ENCODE measurements at regions not wholly inside any gene's neighbourhood (a gene's known extent, or its start where the extent isn't known, plus 50 kb on each side); places are given as distances from the start of the nearest gene placed in this dataset.
"Not testable (repeated sequence)": the region's sequence is repeated elsewhere in the genome, so short reads cannot be mapped to it uniquely, and the experiment has no call there.

- TF ChIP-seq, protein P1, sequence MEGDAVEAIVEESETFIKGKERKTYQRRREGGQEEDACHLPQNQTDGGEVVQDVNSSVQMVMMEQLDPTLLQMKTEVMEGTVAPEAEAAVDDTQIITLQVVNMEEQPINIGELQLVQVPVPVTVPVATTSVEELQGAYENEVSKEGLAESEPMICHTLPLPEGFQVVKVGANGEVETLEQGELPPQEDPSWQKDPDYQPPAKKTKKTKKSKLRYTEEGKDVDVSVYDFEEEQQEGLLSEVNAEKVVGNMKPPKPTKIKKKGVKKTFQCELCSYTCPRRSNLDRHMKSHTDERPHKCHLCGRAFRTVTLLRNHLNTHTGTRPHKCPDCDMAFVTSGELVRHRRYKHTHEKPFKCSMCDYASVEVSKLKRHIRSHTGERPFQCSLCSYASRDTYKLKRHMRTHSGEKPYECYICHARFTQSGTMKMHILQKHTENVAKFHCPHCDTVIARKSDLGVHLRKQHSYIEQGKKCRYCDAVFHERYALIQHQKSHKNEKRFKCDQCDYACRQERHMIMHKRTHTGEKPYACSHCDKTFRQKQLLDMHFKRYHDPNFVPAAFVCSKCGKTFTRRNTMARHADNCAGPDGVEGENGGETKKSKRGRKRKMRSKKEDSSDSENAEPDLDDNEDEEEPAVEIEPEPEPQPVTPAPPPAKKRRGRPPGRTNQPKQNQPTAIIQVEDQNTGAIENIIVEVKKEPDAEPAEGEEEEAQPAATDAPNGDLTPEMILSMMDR (IDR thresholded peaks at IDR 0.05; ENCODE audit: insufficient read depth, missing control alignments): no peak
- FAIRE-seq: no peak
- no peak for DNase-seq (ENCODE audit: insufficient read length, low spot score)
These were observed 495.6 kb upstream of the ZFP42 start for GRCh38 chr4:187499956-187500355.

DNA sequence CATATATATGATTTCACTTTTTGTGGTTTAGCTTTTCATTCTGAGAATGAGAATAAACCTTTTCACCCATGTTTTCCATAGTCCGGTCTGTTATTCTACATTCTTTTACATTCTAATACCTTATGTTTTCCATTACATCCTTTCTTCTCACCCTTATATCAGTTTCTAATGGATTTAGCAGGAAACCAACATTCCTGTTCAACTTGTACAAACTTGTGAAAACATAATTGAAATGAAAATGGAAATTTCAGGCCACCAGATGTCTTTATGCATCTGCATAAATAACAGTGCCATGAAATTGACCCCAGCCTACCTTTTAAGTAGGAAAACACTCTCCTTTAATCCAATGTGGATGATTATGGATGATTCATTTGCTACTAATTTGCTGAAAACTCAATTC, 494.8 kb upstream of the ZFP42 start:
- DNase-seq (ENCODE audit: insufficient read length, low spot score) (no peak), FAIRE-seq (no peak)
- TF ChIP-seq, protein P1 (IDR thresholded peaks at IDR 0.05; ENCODE audit: insufficient read depth, missing control alignments): no peak

- no peak for DNase-seq (ENCODE audit: insufficient read length, low spot score)
- TF ChIP-seq, protein P1 (IDR thresholded peaks at IDR 0.05; ENCODE audit: insufficient read depth, missing control alignments): no peak
- no peak for FAIRE-seq
These were observed 493.8 kb upstream of the ZFP42 start for GRCh38 chr4:187501731-187502130.

DNA sequence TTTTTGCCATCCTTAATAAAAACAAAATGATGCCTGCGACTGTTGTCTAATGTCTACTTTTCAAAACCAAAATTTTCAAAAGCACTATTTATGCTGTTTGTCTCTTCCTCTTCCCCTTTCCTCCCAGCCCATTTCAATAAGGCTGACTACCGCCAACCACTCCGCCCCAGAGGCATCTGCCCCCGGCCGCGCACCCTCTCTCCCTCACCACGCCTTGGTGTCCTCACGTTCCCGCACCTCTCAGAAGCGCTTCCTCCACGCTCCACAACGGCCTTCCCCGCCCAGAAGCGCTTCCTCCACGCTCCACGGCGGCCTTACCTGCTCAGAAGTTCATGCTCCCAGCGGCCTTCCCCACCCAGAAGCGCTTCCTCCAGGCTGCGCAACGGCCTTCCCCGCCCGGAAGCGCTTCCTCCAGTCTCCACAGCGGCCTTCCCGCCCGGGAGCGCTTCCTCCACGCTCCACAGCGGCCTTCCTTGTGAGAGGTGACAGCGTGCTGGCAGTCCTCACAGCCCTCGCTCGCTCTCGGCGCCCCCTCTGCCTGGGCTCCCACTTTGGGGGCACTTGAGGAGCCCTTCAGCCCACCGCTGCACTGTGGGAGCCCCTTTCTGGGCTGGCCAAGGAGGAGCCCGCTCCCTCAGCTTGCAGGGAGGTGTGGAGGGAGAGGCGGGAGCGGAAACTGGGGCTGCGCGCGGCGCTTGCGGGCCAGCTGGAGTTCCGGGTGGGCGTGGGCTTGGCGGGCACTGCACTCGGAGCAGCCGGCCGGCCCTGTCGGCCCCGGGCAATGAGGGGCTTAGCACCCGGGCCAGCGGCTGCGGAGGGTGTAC, 490.4 kb upstream of the ZFP42 start:
- TF ChIP-seq, protein P1 (IDR thresholded peaks at IDR 0.05; ENCODE audit: insufficient read depth, missing control alignments): no peak
- no peak for FAIRE-seq
- no peak for DNase-seq (ENCODE audit: insufficient read length, low spot score)

DNA sequence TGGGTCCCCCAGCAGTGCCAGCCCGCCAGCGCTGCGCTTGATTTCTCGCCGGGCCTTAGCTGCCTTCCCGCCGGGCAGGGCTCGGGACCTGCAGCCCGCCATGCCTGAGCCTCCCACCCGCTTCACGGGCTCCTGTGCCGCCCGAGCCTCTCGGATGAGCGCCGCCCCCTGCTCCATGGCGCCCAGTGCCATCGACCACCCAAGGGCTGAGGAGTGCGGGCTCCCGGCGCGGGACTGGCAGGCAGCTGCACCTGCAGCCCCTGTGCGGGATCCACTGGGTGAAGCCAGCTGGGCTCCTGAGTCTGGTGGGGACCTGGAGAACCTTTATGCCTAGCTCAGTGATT, 489.8 kb upstream of the ZFP42 start:
- not testable (repeated sequence) for DNase-seq (ENCODE audit: insufficient read length, low spot score); FAIRE-seq

DNA sequence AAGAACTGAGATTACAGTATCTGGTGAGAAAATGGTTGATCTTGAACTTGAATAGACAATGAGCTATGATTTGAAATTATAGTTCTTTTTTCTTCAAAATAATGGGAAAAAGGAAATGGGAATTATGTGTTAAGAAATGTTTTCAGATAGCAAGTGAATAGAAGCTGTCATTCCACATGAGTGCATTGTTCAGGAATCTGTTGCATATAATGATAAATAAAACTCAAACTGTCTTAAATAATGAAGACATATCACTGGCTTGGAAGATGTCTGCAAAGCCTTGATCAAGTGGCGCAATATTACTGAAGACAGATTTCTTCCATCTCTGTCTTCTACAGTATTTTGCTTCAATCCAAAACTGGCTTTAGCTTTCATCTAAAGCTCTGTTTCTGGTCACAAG, 479.3 kb upstream of the ZFP42 start:
- FAIRE-seq (no peak), DNase-seq (ENCODE audit: insufficient read length, low spot score) (no peak)
- TF ChIP-seq, protein P1 (IDR thresholded peaks at IDR 0.05; ENCODE audit: insufficient read depth, missing control alignments): no peak

GRCh38 chr4:187541666-187542065, 453.9 kb upstream of the ZFP42 start:
- DNase-seq (ENCODE audit: insufficient read length, low spot score) (no peak), FAIRE-seq (no peak)
- TF ChIP-seq, protein P1 (IDR thresholded peaks at IDR 0.05; ENCODE audit: insufficient read depth, missing control alignments): no peak
